ENCODE measurements at regions not wholly inside any gene's neighbourhood (a gene's known extent, or its start where the extent isn't known, plus 50 kb on each side); places are given as distances from the start of the nearest gene placed in this dataset.

DNA sequence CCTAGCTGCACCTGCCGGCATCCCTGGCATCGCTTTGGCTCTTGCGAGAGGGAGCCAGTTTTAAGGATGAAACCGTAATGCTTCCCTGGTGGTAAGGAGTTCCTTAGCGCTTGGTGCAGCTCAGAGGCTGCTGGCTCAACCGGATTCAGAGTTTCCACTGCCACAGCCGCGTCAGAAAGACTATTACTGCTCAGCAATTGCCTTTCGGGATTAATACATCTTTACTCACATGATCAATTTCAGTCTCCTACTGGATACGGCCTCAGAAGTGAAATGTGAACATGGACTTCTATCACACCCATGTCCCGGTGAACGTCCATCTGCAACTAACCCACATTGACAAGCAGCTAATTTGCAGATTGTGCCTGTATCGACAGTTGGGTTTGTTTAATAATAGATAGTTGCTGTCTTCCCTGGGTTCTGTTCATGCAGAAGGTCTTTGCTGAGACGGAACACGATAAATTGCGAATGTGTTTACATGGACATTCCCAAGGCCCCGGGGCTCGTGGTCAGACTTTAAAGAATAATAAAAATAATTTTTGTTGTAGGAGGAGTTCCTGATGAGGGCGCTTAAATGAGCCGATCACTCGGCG, 175.4 kb downstream of the ENGASE start:
- no CpG with 5 or more reads among the region's 22 CpGs for whole genome bisulfite sequencing (ENCODE audit: insufficient coverage, insufficient read length)
- H3K27me3 ChIP-seq (ENCODE audit: control insufficient read depth, insufficient read depth, low read length), result no peaks in the 10 kb centered on the region
- no peak for DNase-seq (ENCODE audit: low read depth, low spot score)

GRCh38 chr17:79248843-79249493, 174.3 kb downstream of the ENGASE start:
- Histone ChIP-seq H3K9me3 (ENCODE audit: control insufficient read depth, insufficient read depth, low read length) (no peaks in the 10 kb centered on the region), H3K27me3 (ENCODE audit: control insufficient read depth, insufficient read depth, low read length) (no peaks in the 10 kb centered on the region), H3K27ac (ENCODE audit: low read length) (no peak overlapping the region), H3K4me3 (ENCODE audit: low read length) (no peak overlapping the region), H3K4me1 (ENCODE audit: control insufficient read depth, insufficient read depth, low read length) (no peaks in the 10 kb centered on the region; the same call in 1 of the 2 replicates), H3K36me3 (ENCODE audit: control insufficient read depth, insufficient read depth, low read length) (no peaks in the 10 kb centered on the region)
- WGBS (ENCODE audit: insufficient coverage, insufficient read length), result no CpG with 5 or more reads among the region's 27 CpGs
- DNase-seq (ENCODE audit: low read depth, low spot score), result no peak

More for the DNA sequence above, 175.4 kb downstream of the ENGASE start:
- Histone ChIP-seq H3K36me3 (ENCODE audit: control insufficient read depth, insufficient read depth, low read length) (no peaks in the 10 kb centered on the region), H3K4me3 (ENCODE audit: low read length) (no peak overlapping the region), H3K4me1 (ENCODE audit: control insufficient read depth, insufficient read depth, low read length) (no peaks in the 10 kb centered on the region; the same call in 1 of the 2 replicates), H3K9me3 (ENCODE audit: control insufficient read depth, insufficient read depth, low read length) (no peaks in the 10 kb centered on the region), H3K27ac (ENCODE audit: low read length) (no peak overlapping the region)

DNA sequence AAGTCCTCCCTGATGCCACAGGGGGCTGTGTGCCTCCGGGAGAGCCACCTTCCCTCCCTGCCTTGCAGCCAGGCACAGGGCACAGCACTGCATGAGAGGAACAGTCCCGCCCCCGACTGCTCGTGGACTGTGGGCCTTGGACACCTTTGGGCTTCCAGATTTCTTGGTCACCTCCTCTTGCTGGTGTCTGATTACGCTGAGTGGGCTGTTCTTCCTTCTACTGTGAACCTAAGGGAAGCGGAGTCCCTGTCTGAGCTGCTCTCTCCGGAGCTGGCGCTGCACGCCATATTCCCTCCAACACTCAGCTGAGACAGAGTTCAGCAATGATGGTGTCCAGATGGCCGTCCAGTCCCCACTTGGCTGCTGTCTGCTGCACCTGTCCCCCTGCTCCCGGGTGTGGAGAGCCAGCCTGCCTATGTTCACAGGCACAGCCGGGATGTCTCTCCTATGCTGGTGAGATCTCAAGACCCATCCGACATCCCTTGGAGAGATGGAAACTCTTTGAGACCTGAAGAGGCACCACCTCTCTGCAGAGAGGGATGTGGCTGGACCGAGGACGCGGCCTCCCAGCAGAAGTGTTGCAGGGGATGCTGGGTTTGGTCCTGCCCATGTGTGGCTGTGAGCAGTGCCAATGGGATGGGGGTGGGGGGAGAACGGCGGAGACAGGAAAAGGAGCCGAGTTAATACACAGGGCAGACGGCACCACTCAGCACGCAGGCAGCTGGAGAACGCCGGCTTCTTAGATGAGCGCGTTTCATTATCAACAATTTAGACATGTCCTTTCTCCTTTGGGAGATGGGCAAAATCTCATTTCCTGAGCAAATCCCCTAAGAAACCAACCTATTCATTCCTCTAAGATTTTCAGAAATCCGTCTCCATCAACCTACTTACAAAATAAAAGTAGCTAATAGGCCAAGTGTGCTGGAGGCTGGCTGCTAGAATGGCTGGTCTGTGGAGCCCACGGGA, 171.9 kb downstream of the ENGASE start:
- H3K36me3 ChIP-seq (ENCODE audit: control insufficient read depth, insufficient read depth, low read length), result no peaks in the 10 kb centered on the region
- H3K4me1 ChIP-seq (ENCODE audit: control insufficient read depth, insufficient read depth, low read length), result no peaks in the 10 kb centered on the region; the same call in 1 of the 2 replicates
- no peak for DNase-seq (ENCODE audit: low read depth, low spot score)
- H3K27ac ChIP-seq (ENCODE audit: low read length), result no peak overlapping the region
- H3K27me3 ChIP-seq (ENCODE audit: control insufficient read depth, insufficient read depth, low read length), result no peaks in the 10 kb centered on the region
- no peak overlapping the region for H3K4me3 ChIP-seq (ENCODE audit: low read length)
- no CpG with 5 or more reads among the region's 27 CpGs for WGBS (ENCODE audit: insufficient coverage, insufficient read length)
- H3K9me3 ChIP-seq (ENCODE audit: control insufficient read depth, insufficient read depth, low read length), result no peaks in the 10 kb centered on the region

DNA sequence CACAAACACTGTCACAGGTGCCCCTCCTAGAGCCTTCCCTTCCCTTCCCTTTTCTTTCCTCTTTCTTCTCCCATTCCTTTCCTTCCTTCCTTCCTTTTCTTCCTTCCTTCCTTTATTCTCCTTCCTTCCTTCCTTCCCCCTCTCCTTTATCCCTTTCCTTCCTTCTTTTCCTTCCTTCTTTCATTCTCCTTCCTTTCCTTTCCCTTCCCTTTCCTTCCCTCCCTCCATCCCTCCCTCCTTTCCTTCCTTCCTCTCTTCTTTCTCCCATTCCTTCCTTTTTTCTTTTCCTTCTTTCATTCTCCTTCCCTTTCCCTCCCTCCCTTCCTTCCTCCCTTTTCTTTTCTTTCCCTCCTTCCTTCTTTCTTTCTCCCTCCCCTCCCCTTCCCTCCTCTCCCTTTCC, 170.0 kb downstream of the ENGASE start:
- Histone ChIP-seq H3K9me3 (ENCODE audit: control insufficient read depth, insufficient read depth, low read length) (no peaks in the 10 kb centered on the region), H3K27ac (ENCODE audit: low read length) (no peak overlapping the region), H3K4me1 (ENCODE audit: control insufficient read depth, insufficient read depth, low read length) (no peaks in the 10 kb centered on the region; the same call in 1 of the 2 replicates), H3K4me3 (ENCODE audit: low read length) (no peak overlapping the region), H3K27me3 (ENCODE audit: control insufficient read depth, insufficient read depth, low read length) (no peaks in the 10 kb centered on the region), H3K36me3 (ENCODE audit: control insufficient read depth, insufficient read depth, low read length) (no peaks in the 10 kb centered on the region)
- DNase-seq (ENCODE audit: low read depth, low spot score), result no peak

GRCh38 chr17:79243996-79244395, 169.4 kb downstream of the ENGASE start:
- Histone ChIP-seq H3K4me3 (ENCODE audit: low read length) (no peak overlapping the region), H3K27me3 (ENCODE audit: control insufficient read depth, insufficient read depth, low read length) (no peaks in the 10 kb centered on the region), H3K27ac (ENCODE audit: low read length) (no peak overlapping the region), H3K36me3 (ENCODE audit: control insufficient read depth, insufficient read depth, low read length) (no peaks in the 10 kb centered on the region), H3K4me1 (ENCODE audit: control insufficient read depth, insufficient read depth, low read length) (no peaks in the 10 kb centered on the region; the same call in 1 of the 2 replicates), H3K9me3 (ENCODE audit: control insufficient read depth, insufficient read depth, low read length) (no peaks in the 10 kb centered on the region)
- no peak for DNase-seq (ENCODE audit: low read depth, low spot score)
- WGBS (ENCODE audit: insufficient coverage, insufficient read length), result no CpG with 5 or more reads among the region's 8 CpGs

DNA sequence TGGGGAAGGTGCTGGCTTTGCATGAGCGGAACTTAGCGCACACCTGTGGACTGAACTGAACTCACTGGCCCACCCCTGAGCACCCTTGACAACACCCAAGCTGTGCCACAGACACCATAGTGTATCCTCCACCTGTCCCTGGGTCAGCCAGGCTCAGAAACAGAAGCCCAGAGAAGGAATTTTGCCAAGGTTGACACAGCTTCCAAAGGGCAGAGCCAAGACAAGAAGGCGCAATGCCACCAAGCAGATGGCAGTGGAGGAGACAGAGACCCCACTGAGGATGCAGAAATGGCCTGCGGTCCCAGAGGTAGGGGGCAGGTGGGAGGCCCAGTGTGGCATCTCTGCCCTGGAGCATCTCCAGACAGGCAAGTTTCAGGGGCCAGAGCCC, 169.0 kb downstream of the ENGASE start:
- H3K27me3 ChIP-seq (ENCODE audit: control insufficient read depth, insufficient read depth, low read length), result no peaks in the 10 kb centered on the region
- no peak for DNase-seq (ENCODE audit: low read depth, low spot score)

GRCh38 chr17:79242873-79243602, 168.4 kb downstream of the ENGASE start:
- Histone ChIP-seq H3K4me1 (ENCODE audit: control insufficient read depth, insufficient read depth, low read length) (no peaks in the 10 kb centered on the region), H3K36me3 (ENCODE audit: control insufficient read depth, insufficient read depth, low read length) (no peaks in the 10 kb centered on the region), H3K27me3 (ENCODE audit: control insufficient read depth, insufficient read depth, low read length) (no peaks in the 10 kb centered on the region), H3K4me3 (ENCODE audit: low read length) (no peak overlapping the region), H3K27ac (ENCODE audit: low read length) (no peak overlapping the region), H3K9me3 (ENCODE audit: control insufficient read depth, insufficient read depth, low read length) (no peaks in the 10 kb centered on the region)
- DNase-seq (ENCODE audit: low read depth, low spot score), result no peak
- no CpG with 5 or more reads among the region's 10 CpGs for WGBS (ENCODE audit: insufficient coverage, insufficient read length)

More for the DNA sequence above, 169.0 kb downstream of the ENGASE start:
- Histone ChIP-seq H3K27ac (ENCODE audit: low read length) (no peak overlapping the region), H3K4me1 (ENCODE audit: control insufficient read depth, insufficient read depth, low read length) (no peaks in the 10 kb centered on the region), H3K36me3 (ENCODE audit: control insufficient read depth, insufficient read depth, low read length) (no peaks in the 10 kb centered on the region), H3K4me3 (ENCODE audit: low read length) (no peak overlapping the region), H3K9me3 (ENCODE audit: control insufficient read depth, insufficient read depth, low read length) (no peaks in the 10 kb centered on the region)
- WGBS (ENCODE audit: insufficient coverage, insufficient read length), result no CpG with 5 or more reads among the region's 4 CpGs

- Histone ChIP-seq H3K27me3 (ENCODE audit: control insufficient read depth, insufficient read depth, low read length) (no peaks in the 10 kb centered on the region), H3K36me3 (ENCODE audit: control insufficient read depth, insufficient read depth, low read length) (no peaks in the 10 kb centered on the region), H3K4me1 (ENCODE audit: control insufficient read depth, insufficient read depth, low read length) (no peaks in the 10 kb centered on the region), H3K27ac (ENCODE audit: low read length) (no peak overlapping the region), H3K4me3 (ENCODE audit: low read length) (no peak overlapping the region), H3K9me3 (ENCODE audit: control insufficient read depth, insufficient read depth, low read length) (no peaks in the 10 kb centered on the region)
- WGBS (ENCODE audit: insufficient coverage, insufficient read length), result no CpG with 5 or more reads among the region's 2 CpGs
- DNase-seq (ENCODE audit: low read depth, low spot score), result no peak
Observed at GRCh38 chr17:79242393-79242792, 167.8 kb downstream of the ENGASE start.

DNA sequence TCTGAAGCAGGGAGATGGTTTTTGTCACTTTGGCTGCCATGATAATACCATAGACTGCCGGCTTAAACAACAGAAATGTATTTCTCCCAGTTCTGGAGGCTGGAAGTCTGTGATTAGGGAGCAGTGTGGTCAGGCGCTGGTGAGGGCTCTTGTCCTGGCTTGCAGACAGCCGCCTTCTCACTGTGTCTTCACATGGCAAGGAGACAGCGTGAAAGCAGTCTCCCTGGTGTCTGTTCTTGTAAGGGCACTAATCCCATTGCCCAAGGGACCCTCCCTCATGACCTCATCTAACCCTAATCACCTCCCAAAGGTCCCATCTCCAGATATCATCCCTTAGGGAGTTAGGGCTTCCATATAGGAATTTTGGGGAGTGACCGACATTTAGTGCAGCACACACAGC, 167.0 kb downstream of the ENGASE start:
- WGBS (ENCODE audit: insufficient coverage, insufficient read length), result no CpG with 5 or more reads among the region's 5 CpGs

GRCh38 chr17:79239205-79239604, 164.6 kb downstream of the ENGASE start:
- no peaks in the 10 kb centered on the region for H3K36me3 ChIP-seq (ENCODE audit: control insufficient read depth, insufficient read depth, low read length)
- no CpG with 5 or more reads among the region's 9 CpGs for WGBS (ENCODE audit: insufficient coverage, insufficient read length)
- no peak overlapping the region for H3K4me3 ChIP-seq (ENCODE audit: low read length)
- no peaks in the 10 kb centered on the region for H3K4me1 ChIP-seq (ENCODE audit: control insufficient read depth, insufficient read depth, low read length)
- no peak overlapping the region for H3K27ac ChIP-seq (ENCODE audit: low read length)
- no peak for DNase-seq (ENCODE audit: low read depth, low spot score)
- no peaks in the 10 kb centered on the region for H3K27me3 ChIP-seq (ENCODE audit: control insufficient read depth, insufficient read depth, low read length)
- H3K9me3 ChIP-seq (ENCODE audit: control insufficient read depth, insufficient read depth, low read length), result no peaks in the 10 kb centered on the region

More for the DNA sequence above, 167.0 kb downstream of the ENGASE start:
- Histone ChIP-seq H3K27me3 (ENCODE audit: control insufficient read depth, insufficient read depth, low read length) (no peaks in the 10 kb centered on the region), H3K4me1 (ENCODE audit: control insufficient read depth, insufficient read depth, low read length) (no peaks in the 10 kb centered on the region), H3K9me3 (ENCODE audit: control insufficient read depth, insufficient read depth, low read length) (no peaks in the 10 kb centered on the region), H3K36me3 (ENCODE audit: control insufficient read depth, insufficient read depth, low read length) (no peaks in the 10 kb centered on the region), H3K27ac (ENCODE audit: low read length) (no peak overlapping the region), H3K4me3 (ENCODE audit: low read length) (no peak overlapping the region)
- DNase-seq (ENCODE audit: low read depth, low spot score), result no peak

Measured in iPS DF 6.9 (cell line).